HepG2 (cell line): ENCODE measurements at regions not wholly inside any gene's neighbourhood (a gene's known extent, or its start where the extent isn't known, plus 50 kb on each side); places are given as distances from the start of the nearest gene placed in this dataset.

Source experiments
- ATAC-seq: fragments of 200-7000 bp; cut with Tn5 transposase; 3 replicates; pipeline ENCODE4 v1.9.1; 2020; ENCODE audit warnings: mild to moderate bottlenecking, moderate library complexity
- BruUV-seq: library from RNA; stranded (reverse); fragments of 400-500 nt; replicated peaks from 2 replicates; lab custom pipeline; 2021; lab: Mats Ljungman, UMichigan
- CTCF ChIA-PET: fragments of 300-600 bp; formaldehyde crosslinking; extraction: SDS; loops from one replicate; lab custom pipeline; 2021; ENCODE audit warnings: low total read pairs, inconsistent platforms, low intra/inter-chr PET ratio; lab: Yijun Ruan, JAX
- POLR2A ChIA-PET: fragments of 350-600 bp; sonication (Branson Sonifier 250); formaldehyde crosslinking; loops from one replicate; lab custom pipeline; 2020; ENCODE audit warnings: antibody characterized with exemption, inconsistent platforms; lab: Yijun Ruan, JAX
- DNase-seq: peaks from one replicate; pipeline ENCODE4 v3.0.0-alpha.2; 2015; ENCODE audit warnings: low spot score
- FAIRE-seq: peaks from 3 replicates; lab custom pipeline; 2011; peaks lifted over from hg19 to GRCh38; lab: Jason Lieb, UNC
- H2AFZ ChIP-seq: one replicate; pipeline ENCODE4 v1.6.1; 2011; ENCODE audit warnings: low read length, inconsistent platforms
- H3K27ac ChIP-seq: fragments of 300-600 bp; 3 replicates; pipeline ENCODE4 v1.8.0; 2011; ENCODE audit warnings: mixed run types, mild to moderate bottlenecking, mixed read lengths, low read length, inconsistent platforms; ENCODE audit not compliant: insufficient read depth; ENCODE audit errors: extremely low read length
- H3K27me3 ChIP-seq, 2 experiments: fragments of 200-600 bp in 1 of 2; 2 replicates in 1 of 2; 3 replicates in 1 of 2; pipeline versions ENCODE4 v1.6.0 to v1.8.0; 2011; ENCODE audit warnings: low read length in 2 of 2, mild to moderate bottlenecking in 2 of 2, moderate library complexity in 2 of 2, inconsistent platforms in 1 of 2; ENCODE audit not compliant: insufficient read depth in 2 of 2, control insufficient read depth in 1 of 2
- H3K36me3 ChIP-seq, 2 experiments: fragments of 200-600 bp in 1 of 2; replicated peaks in 1 of 2; 2 replicates in 1 of 2; 3 replicates in 1 of 2; pipeline versions ENCODE4 v1.5.1 to v1.8.0; 2011; ENCODE audit warnings: low read length in 2 of 2, inconsistent platforms in 1 of 2; ENCODE audit not compliant: insufficient read depth in 2 of 2, control insufficient read depth in 1 of 2
- H3K4me1 ChIP-seq: 2 replicates; pipeline ENCODE4 v1.5.1; 2012; ENCODE audit warnings: low read length, inconsistent platforms; ENCODE audit not compliant: insufficient read depth
- H3K4me2 ChIP-seq: 2 replicates; pipeline ENCODE4 v1.6.0; 2011; ENCODE audit warnings: low read depth, low read length, inconsistent platforms
- H3K4me3 ChIP-seq, 3 experiments: fragments of 200-600 bp in 1 of 3; sonication (generic), shearing (Covaris generic) in 1 of 3; replicated peaks in 1 of 3; 2 replicates each; pipeline ENCODE4 v1.5.1; 2011 to 2016; ENCODE audit warnings: low read length in 3 of 3, inconsistent platforms in 2 of 3, low read depth in 2 of 3, mild to moderate bottlenecking in 2 of 3, control low read depth in 1 of 3, mixed read lengths in 1 of 3; ENCODE audit not compliant: insufficient read depth in 1 of 3
- H3K79me2 ChIP-seq: one replicate; pipeline ENCODE4 v1.6.1; 2011; ENCODE audit warnings: low read length, inconsistent platforms; ENCODE audit not compliant: insufficient read depth
- H3K9ac ChIP-seq: 2 replicates; pipeline ENCODE4 v1.6.0; 2011; ENCODE audit warnings: mild to moderate bottlenecking, low read depth, low read length, inconsistent platforms; ENCODE audit not compliant: insufficient read depth
- H3K9me3 ChIP-seq: 2 replicates; pipeline ENCODE4 v1.5.1; 2012; ENCODE audit warnings: mild to moderate bottlenecking, low read length
- H4K20me1 ChIP-seq: 2 replicates; pipeline ENCODE4 v1.6.0; 2011; ENCODE audit warnings: inconsistent platforms, mild to moderate bottlenecking, low read length, moderate library complexity; ENCODE audit not compliant: insufficient read depth
- CTCF ChIP-seq: sonication (generic); formaldehyde crosslinking; IDR thresholded peaks from 2 replicates; pipeline ENCODE4 v1.5.0; 2020; ENCODE audit warnings: mild to moderate bottlenecking, missing genetic modification reagents, moderate library complexity
- MYPOP ChIP-seq: sonication (generic); formaldehyde crosslinking; IDR thresholded peaks from 2 replicates; pipeline ENCODE4 v1.8.1; 2023; ENCODE audit warnings: mild to moderate bottlenecking, moderate library complexity, missing genetic modification reagents
- RXRA ChIP-seq: sonication (generic); formaldehyde crosslinking; IDR thresholded peaks from 2 replicates; pipeline ENCODE4 v1.5.1; 2020; ENCODE audit warnings: missing genetic modification reagents
- SMC3 ChIP-seq: IDR thresholded peaks from 2 replicates; pipeline ENCODE4 v1.6.1; 2011; ENCODE audit warnings: low read length, improper control_type of control experiment
- STAG1 ChIP-seq: sonication (generic); formaldehyde crosslinking; IDR thresholded peaks from 2 replicates; pipeline ENCODE4 v1.4.0; 2020; ENCODE audit warnings: missing genetic modification reagents
- TEAD3 ChIP-seq: optimal IDR thresholded peaks from 2 replicates; pipeline ENCODE3; 2016; ENCODE audit warnings: borderline replicate concordance
- WGBS: methylation state at CpG from one replicate; pipeline ENCODE4 v1.1.6; 2017; ENCODE audit warnings: low lambda C conversion rate; 5-methylcytosine and 5-hydroxymethylcytosine counted together
- in situ Hi-C: cut with HindIII; loops from 2 replicates; pipeline ENCODE4 v1.10.0; 2017; ENCODE audit warnings: low pct_unique_long_range_greater_than_20kb; ENCODE audit not compliant: extremely low pct_ligation_motif_present
- intact Hi-C: fragments of 100-400 bp; cut with micrococcal nuclease; formaldehyde crosslinking; loops from one replicate; pipeline ENCODE4 v1.10.0; 2022; ENCODE audit not compliant: unreplicated experiment
- TF ChIP-seq, protein P1 (sequence below): IDR thresholded peaks from 2 replicates; pipeline ENCODE4 v1.6.1; 2012; ENCODE audit warnings: low read depth, low read length, improper control_type of control experiment

GRCh38 chr3:67109651-67110204 lies 111.6 kb downstream of the KBTBD8 start:
- ChIA-PET CTCF (interaction anchor here (0.8 to 1.8 kb wide), 3 partner anchors 248 to 681 kb away, joined by 3 to 15 read pairs (median 4); no protein-coding TSS in a partner anchor), POLR2A (no interaction called here)
- intact Hi-C loops = loop anchor here (1.0 to 10.0 kb wide), 4 partner anchors 135 to 1768 kb away; no protein-coding TSS in a partner anchor
- Histone ChIP-seq H3K36me3 (no peaks in the 10 kb centered on the region), H3K79me2 (no peaks in the 10 kb centered on the region), H3K27ac (no peak overlapping the region), H3K27me3 (no peaks in the 10 kb centered on the region), H3K9ac (no peak overlapping the region), H3K4me3 (no peak overlapping the region), H3K4me1 (no peaks in the 10 kb centered on the region), H4K20me1 (no peaks in the 10 kb centered on the region), H3K9me3 (no peaks in the 10 kb centered on the region), H2AFZ (no peak overlapping the region), H3K4me2 (no peak overlapping the region)
- in situ Hi-C loops = loop anchor here (5.0 to 25.0 kb wide), 4 partner anchors 248 to 1778 kb away; no protein-coding TSS in a partner anchor
- no TSS peak for BruUV-seq
- FAIRE-seq (peak; percentile 63), DNase-seq (peak; percentile 46), ATAC-seq (peak; percentile 78)
- 33% methylated on average over 3 of the region's 3 CpGs for WGBS
- TF ChIP-seq, protein P1, sequence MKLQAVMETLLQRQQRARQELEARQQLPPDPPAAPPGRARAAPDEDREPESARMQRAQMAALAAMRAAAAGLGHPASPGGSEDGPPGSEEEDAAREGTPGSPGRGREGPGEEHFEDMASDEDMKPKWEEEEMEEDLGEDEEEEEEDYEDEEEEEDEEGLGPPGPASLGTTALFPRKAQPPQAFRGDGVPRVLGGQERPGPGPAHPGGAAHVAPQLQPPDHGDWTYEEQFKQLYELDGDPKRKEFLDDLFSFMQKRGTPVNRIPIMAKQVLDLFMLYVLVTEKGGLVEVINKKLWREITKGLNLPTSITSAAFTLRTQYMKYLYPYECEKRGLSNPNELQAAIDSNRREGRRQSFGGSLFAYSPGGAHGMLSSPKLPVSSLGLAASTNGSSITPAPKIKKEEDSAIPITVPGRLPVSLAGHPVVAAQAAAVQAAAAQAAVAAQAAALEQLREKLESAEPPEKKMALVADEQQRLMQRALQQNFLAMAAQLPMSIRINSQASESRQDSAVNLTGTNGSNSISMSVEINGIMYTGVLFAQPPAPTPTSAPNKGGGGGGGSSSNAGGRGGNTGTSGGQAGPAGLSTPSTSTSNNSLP = peak; percentile 82
- peak; percentile 47 for TF ChIP-seq SMC3
- TF ChIP-seq TEAD3 (CRISPR knock-in tag) = peak; percentile 30
- peak; percentile 71 for TF ChIP-seq STAG1 (CRISPR knock-in tag)
- TF ChIP-seq RXRA (CRISPR knock-in tag) = no peak
- peak; percentile 49 for TF ChIP-seq CTCF
- no peak for TF ChIP-seq MYPOP (CRISPR knock-in tag)
